ENCODE measurements at regions not wholly inside any gene's neighbourhood (a gene's known extent, or its start where the extent isn't known, plus 50 kb on each side); places are given as distances from the start of the nearest gene placed in this dataset.
"Not testable (repeated sequence)": the region's sequence is repeated elsewhere in the genome, so short reads cannot be mapped to it uniquely, and the experiment has no call there.

- FAIRE-seq: no peak
- DNase-seq (ENCODE audit: insufficient read length, low spot score): no peak
- TF ChIP-seq, protein P1, sequence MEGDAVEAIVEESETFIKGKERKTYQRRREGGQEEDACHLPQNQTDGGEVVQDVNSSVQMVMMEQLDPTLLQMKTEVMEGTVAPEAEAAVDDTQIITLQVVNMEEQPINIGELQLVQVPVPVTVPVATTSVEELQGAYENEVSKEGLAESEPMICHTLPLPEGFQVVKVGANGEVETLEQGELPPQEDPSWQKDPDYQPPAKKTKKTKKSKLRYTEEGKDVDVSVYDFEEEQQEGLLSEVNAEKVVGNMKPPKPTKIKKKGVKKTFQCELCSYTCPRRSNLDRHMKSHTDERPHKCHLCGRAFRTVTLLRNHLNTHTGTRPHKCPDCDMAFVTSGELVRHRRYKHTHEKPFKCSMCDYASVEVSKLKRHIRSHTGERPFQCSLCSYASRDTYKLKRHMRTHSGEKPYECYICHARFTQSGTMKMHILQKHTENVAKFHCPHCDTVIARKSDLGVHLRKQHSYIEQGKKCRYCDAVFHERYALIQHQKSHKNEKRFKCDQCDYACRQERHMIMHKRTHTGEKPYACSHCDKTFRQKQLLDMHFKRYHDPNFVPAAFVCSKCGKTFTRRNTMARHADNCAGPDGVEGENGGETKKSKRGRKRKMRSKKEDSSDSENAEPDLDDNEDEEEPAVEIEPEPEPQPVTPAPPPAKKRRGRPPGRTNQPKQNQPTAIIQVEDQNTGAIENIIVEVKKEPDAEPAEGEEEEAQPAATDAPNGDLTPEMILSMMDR (IDR thresholded peaks at IDR 0.05; ENCODE audit: insufficient read depth, missing control alignments): no peak
Measured at GRCh38 chr4:69408451-69408850, 87.3 kb downstream of the UGT2B4 start.

DNA sequence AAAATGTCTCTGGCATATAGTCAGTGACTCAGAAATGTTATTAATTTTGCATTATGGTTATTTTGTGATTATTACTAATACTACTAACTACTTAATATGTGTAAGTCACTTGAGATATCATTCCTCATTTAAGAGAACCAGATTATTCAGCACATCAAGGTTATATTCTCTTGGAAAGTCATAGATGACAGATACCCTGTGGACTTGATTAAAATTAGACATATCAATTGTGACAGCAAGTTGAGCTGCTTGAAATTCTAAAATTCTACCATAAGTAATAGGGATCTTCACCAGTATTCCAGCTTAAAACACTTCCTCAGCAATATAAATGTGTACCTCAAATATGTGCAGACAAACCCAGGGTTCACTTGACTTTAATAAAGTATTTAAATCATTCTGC is 83.7 kb downstream of the UGT2B4 start:
- FAIRE-seq; DNase-seq (ENCODE audit: insufficient read length, low spot score): not testable (repeated sequence)

DNA sequence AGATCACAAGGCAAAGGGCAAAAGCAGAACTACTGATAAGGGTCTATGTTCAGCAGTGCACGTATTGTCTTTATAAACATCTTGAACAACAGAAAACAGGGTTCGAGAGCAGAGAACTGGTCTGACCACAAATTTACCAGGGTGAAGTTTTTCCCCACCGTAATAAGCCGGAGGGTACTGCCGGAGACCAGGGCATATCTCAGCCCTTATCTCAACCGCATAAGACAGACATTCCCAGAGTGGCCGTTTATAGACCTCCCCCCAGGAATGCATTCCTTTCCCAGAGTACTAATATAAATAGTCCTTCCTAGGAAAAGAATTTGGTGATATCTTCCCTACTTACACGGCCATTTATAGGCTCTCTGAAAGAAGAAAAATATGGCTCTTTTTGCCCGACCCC is 71.0 kb downstream of the UGT2B4 start:
- not testable (repeated sequence) for DNase-seq (ENCODE audit: insufficient read length, low spot score); FAIRE-seq
